Kidney (tissue), 10 donors: ENCODE measurements at regions not wholly inside any gene's neighbourhood (a gene's known extent, or its start where the extent isn't known, plus 50 kb on each side); places are given as distances from the start of the nearest gene placed in this dataset.
A peak's percentile ranks its signal among the peaks of the same experiment; 100 is the strongest.
"Not testable (repeated sequence)": the region's sequence is repeated elsewhere in the genome, so short reads cannot be mapped to it uniquely, and the experiment has no call there.

Experiments used
- DNase-seq, 5 donors: peaks; one replicate each; pipeline ENCODE4 v3.0.0-alpha.2; 2013 to 2020
- FAIRE-seq: peaks from 2 replicates; lab custom pipeline; 2012; peaks lifted over from hg19 to GRCh38; lab: Jason Lieb, UNC
- H3K27ac ChIP-seq, 2 donors: one replicate each; pipeline ENCODE4 v1.7.0; 2013; ENCODE audit warnings: low read depth in 2 of 2, low read length in 2 of 2, inconsistent platforms in 1 of 2
- H3K27me3 ChIP-seq: one replicate; pipeline ENCODE4 v1.7.1; 2013; ENCODE audit warnings: low read length, inconsistent platforms; ENCODE audit not compliant: control insufficient read depth, insufficient read depth
- H3K36me3 ChIP-seq, 3 donors: one replicate each; pipeline versions ENCODE4 v1.7.0 to v1.7.1; 2013; ENCODE audit warnings: low read length in 3 of 3, control low read depth in 1 of 3, inconsistent platforms in 1 of 3; ENCODE audit not compliant: insufficient read depth in 3 of 3, control insufficient read depth in 2 of 3
- H3K4me1 ChIP-seq, 3 donors: one replicate each; pipeline versions ENCODE4 v1.7.0 to v1.7.1; 2013; ENCODE audit warnings: low read length in 3 of 3, inconsistent platforms in 1 of 3, low read depth in 1 of 3; ENCODE audit not compliant: control insufficient read depth in 2 of 3, insufficient read depth in 2 of 3
- H3K4me3 ChIP-seq, 3 donors: one replicate each; pipeline versions ENCODE4 v1.7.0 to v1.8.1; 2013; ENCODE audit warnings: low read length in 3 of 3, control low read depth in 1 of 3, inconsistent platforms in 1 of 3
- H3K9ac ChIP-seq, 3 donors: one replicate each; pipeline versions ENCODE4 v1.7.0 to v1.7.1; 2013; ENCODE audit warnings: low read length in 3 of 3, control low read depth in 1 of 3, inconsistent platforms in 1 of 3
- H3K9me3 ChIP-seq, 3 donors: one replicate each; pipeline versions ENCODE4 v1.7.0 to v1.7.1; 2013; ENCODE audit warnings: low read length in 3 of 3, control low read depth in 1 of 3, inconsistent platforms in 1 of 3; ENCODE audit not compliant: control insufficient read depth in 2 of 3, insufficient read depth in 1 of 3
- intact Hi-C: fragments of 100-400 bp; cut with DNase I; formaldehyde crosslinking; loops from one replicate; pipeline ENCODE4 v1.11.1; 2022
- donor health status: control.
- donor health status: control.
- donor health status: DM: yes; HTN: yes; CAD: no.
- donor health status: Normal renal cell carcinoma (clear cell type).

GRCh38 chr9:41790719-41791363 lies 338.4 kb downstream of the CNTNAP3B start:
- H3K27me3 ChIP-seq, H3K9ac ChIP-seq, H3K9me3 ChIP-seq, FAIRE-seq, intact Hi-C loops, H3K36me3 ChIP-seq, H3K27ac ChIP-seq, H3K4me3 ChIP-seq, H3K4me1 ChIP-seq: not testable (repeated sequence)
- DNase-seq: peak in 3 of 5 donors; percentile 20 to 29 (median 22)

GRCh38 chr9:41790007-41790406 lies 339.2 kb downstream of the CNTNAP3B start:
- intact Hi-C loops, FAIRE-seq: not testable (repeated sequence)

GRCh38 chr9:41789387-41789786 lies 339.8 kb downstream of the CNTNAP3B start:
- intact Hi-C loops, H3K9ac ChIP-seq, FAIRE-seq, DNase-seq, H3K27me3 ChIP-seq, H3K4me3 ChIP-seq, H3K36me3 ChIP-seq, H3K9me3 ChIP-seq, H3K27ac ChIP-seq, H3K4me1 ChIP-seq: not testable (repeated sequence)

More at GRCh38 chr9:41790007-41790406, 339.2 kb downstream of the CNTNAP3B start:
- not testable (repeated sequence) for H3K9me3 ChIP-seq, H3K27ac ChIP-seq, H3K27me3 ChIP-seq, H3K4me1 ChIP-seq, H3K9ac ChIP-seq, H3K4me3 ChIP-seq, DNase-seq, H3K36me3 ChIP-seq

- H3K36me3 ChIP-seq, intact Hi-C loops, FAIRE-seq, H3K9ac ChIP-seq, H3K27ac ChIP-seq, DNase-seq, H3K9me3 ChIP-seq, H3K4me1 ChIP-seq, H3K27me3 ChIP-seq, H3K4me3 ChIP-seq: not testable (repeated sequence)
These were observed 341.3 kb downstream of the CNTNAP3B start for GRCh38 chr9:41787951-41788350.

- H3K27me3 ChIP-seq, FAIRE-seq, H3K27ac ChIP-seq, H3K36me3 ChIP-seq, H3K9ac ChIP-seq, H3K4me1 ChIP-seq, H3K9me3 ChIP-seq, intact Hi-C loops, DNase-seq, H3K4me3 ChIP-seq: not testable (repeated sequence)
These were observed 342.0 kb downstream of the CNTNAP3B start for GRCh38 chr9:41787270-41787669.

- FAIRE-seq, H3K9me3 ChIP-seq, H3K27ac ChIP-seq, H3K27me3 ChIP-seq, H3K4me1 ChIP-seq, intact Hi-C loops, H3K4me3 ChIP-seq, H3K9ac ChIP-seq, H3K36me3 ChIP-seq: not testable (repeated sequence)
- DNase-seq: peak in 1 of 5 donors; percentile 42
These were observed 345.2 kb downstream of the CNTNAP3B start for GRCh38 chr9:41784006-41784405.

GRCh38 chr9:41783070-41783810 lies 346.0 kb downstream of the CNTNAP3B start:
- intact Hi-C loops: not testable (repeated sequence)

GRCh38 chr9:41781899-41782298 lies 347.3 kb downstream of the CNTNAP3B start:
- H3K4me3 ChIP-seq, H3K27ac ChIP-seq, H3K4me1 ChIP-seq, intact Hi-C loops, DNase-seq, H3K27me3 ChIP-seq, H3K9me3 ChIP-seq, H3K9ac ChIP-seq, H3K36me3 ChIP-seq, FAIRE-seq: not testable (repeated sequence)

More at GRCh38 chr9:41783070-41783810, 346.0 kb downstream of the CNTNAP3B start:
- not testable (repeated sequence) for H3K4me1 ChIP-seq, H3K27me3 ChIP-seq, FAIRE-seq, DNase-seq, H3K9me3 ChIP-seq, H3K27ac ChIP-seq, H3K4me3 ChIP-seq, H3K9ac ChIP-seq, H3K36me3 ChIP-seq
